ENCODE measurements at regions not wholly inside any gene's neighbourhood (a gene's known extent, or its start where the extent isn't known, plus 50 kb on each side); places are given as distances from the start of the nearest gene placed in this dataset.
A peak's percentile ranks its signal among the peaks of the same experiment; 100 is the strongest.

DNA sequence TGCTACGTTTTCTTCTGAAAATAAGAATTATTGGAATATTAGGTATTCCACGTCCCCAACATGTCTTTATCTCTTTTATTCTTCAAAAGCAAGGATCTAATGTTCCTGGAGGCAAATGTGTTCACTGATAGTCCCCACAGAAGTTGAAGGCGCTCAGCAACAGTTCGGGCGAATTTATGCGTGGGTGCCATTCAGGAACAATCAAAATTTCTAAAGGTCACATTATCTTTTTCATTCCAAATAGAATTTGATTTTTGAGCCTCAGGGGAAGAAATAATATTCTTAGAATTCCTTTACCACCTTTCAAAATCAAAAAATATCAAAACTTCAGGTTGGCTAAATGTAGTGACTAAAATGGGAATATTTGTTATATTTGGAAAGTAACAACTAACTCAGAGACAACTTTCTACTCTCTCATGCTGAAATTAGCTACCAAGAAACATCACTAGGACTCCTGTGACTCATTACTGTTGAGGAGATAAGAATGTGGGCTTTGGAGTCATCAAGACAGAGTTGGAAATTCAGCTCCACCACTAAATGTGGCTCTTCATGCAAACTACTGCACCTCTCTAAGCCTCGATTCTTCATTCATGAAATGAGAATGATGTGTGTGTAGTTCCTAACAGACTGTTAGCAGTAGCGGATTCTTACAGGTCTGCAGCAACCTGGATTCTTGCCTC is 72.3 kb upstream of the KIT start (continued):
- TF ChIP-seq, protein P1, sequence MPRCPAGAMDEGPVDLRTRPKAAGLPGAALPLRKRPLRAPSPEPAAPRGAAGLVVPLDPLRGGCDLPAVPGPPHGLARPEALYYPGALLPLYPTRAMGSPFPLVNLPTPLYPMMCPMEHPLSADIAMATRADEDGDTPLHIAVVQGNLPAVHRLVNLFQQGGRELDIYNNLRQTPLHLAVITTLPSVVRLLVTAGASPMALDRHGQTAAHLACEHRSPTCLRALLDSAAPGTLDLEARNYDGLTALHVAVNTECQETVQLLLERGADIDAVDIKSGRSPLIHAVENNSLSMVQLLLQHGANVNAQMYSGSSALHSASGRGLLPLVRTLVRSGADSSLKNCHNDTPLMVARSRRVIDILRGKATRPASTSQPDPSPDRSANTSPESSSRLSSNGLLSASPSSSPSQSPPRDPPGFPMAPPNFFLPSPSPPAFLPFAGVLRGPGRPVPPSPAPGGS (IDR thresholded peaks at IDR 0.05), result no peak
- TF ChIP-seq CHD4 (IDR thresholded peaks at IDR 0.05; ENCODE audit: borderline replicate concordance), result no peak
- TF ChIP-seq EP300 (IDR thresholded peaks at IDR 0.05), result no peak

DNA sequence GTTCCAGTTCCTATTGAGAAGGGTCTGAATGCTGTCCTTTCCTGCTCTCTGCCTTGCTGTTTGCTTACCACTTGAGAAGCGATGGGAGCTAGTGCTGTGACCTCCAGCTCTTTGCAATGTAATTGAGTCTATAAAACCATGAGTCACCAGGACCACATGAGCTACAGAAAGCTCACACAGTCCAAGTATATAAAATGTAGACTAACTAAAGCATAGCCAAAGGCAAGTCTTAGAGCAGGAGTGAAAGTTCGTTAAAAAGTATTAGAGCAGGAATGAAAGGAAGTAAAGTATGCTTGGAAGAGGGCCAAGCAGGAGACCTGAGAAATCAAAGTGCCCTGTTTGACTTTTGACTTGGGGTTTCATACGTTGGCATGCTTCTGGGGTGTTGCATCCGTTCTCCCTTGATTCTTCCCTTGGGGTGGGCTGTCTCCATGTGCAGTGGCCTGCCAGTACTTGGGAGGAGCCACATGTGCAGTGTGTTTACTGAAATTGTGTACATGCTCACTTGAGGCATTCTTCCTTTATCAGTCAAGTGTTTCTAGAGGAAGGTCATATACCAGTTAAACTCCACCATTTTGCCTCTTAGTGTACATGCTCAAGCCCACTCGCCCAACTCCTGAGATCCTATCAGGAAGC is 71.3 kb upstream of the KIT start:
- Histone ChIP-seq H3K27ac (no peak overlapping the region), H3K4me3 (no peak overlapping the region), H3K9me3 (no peaks in the 10 kb centered on the region), H3K4me2 (no peak overlapping the region), H3K4me1 (no peaks in the 10 kb centered on the region)
- TF ChIP-seq POLR2A (IDR thresholded peaks at IDR 0.05; ENCODE audit: low read length) (no peak), EHF (CRISPR knock-in tag; IDR thresholded peaks at IDR 0.05) (no peak), HEYL (CRISPR knock-in tag; IDR thresholded peaks at IDR 0.05) (no peak), NFE2L2 (conservative IDR thresholded peaks at IDR 0.05; ENCODE audit: low read length) (no peak)
- FAIRE-seq (no peak), DNase-seq (ENCODE audit: low read depth in 1 of 2, low spot score in 1 of 2) (peak in 1 of 2 experiments; percentile 4), ATAC-seq (no peak)
- POLR2A ChIA-PET, result no interaction called here
- CTCF ChIA-PET, result interaction anchor here (0.6 kb wide), 1 partner anchor 385 kb away, joined by 3 read pairs; no protein-coding TSS in a partner anchor
- WGBS (ENCODE audit: missing lambda C conversion rate), result 3% methylated on average over 5 of the region's 5 CpGs

DNA sequence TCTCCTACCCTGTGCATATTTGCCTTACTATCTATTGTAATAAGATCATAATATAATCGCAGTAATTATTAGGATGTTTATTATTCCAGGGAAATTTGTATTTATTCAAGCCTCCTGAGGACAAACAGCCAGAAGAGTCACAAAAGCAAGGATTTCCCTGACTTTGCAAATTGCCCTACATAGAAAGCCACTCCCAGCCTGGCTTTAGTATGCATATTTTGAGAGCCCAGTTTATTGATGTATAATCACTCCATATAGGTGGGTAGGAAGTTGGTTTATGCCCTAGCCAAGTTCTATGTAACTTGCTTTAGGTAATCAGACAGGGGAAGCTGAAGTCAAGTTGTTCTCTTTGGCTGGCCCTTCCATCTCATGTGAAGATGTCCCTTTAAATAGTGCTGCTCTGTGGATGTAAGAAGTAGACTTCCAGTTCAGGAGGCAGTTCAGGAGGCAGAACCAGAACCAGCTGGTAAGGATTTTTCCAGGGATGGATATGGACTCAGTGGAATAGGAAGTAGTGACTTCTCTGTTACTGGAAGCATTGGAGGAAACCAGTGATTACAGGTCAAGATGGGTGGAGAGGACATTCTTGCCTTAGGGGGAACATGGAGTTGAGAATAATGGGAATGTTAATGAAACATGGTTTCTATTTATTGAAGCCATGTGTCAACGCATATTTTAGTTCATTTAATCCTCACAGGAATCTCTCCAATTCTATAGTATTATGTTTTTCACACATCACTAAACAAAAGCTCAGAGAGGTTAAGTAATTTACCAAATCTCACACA is 70.5 kb upstream of the KIT start:
- Histone ChIP-seq H3K4me1 (no peaks in the 10 kb centered on the region), H3K27ac (no peak overlapping the region), H3K4me2 (no peak overlapping the region), H3K9me3 (no peaks in the 10 kb centered on the region), H3K4me3 (no peak overlapping the region)
- FAIRE-seq (no peak), ATAC-seq (no peak), DNase-seq (ENCODE audit: low read depth in 1 of 2, low spot score in 1 of 2) (no peak)
- TF ChIP-seq ZC3H11A (IDR thresholded peaks at IDR 0.05) (no peak), FOSL2 (IDR thresholded peaks at IDR 0.05) (no peak), FOSL2 (CRISPR knock-in tag; IDR thresholded peaks at IDR 0.05) (no peak)
- ChIA-PET POLR2A (no interaction called here), CTCF (no interaction called here)
- WGBS (ENCODE audit: missing lambda C conversion rate), result 15% methylated on average over 2 of the region's 2 CpGs

DNA sequence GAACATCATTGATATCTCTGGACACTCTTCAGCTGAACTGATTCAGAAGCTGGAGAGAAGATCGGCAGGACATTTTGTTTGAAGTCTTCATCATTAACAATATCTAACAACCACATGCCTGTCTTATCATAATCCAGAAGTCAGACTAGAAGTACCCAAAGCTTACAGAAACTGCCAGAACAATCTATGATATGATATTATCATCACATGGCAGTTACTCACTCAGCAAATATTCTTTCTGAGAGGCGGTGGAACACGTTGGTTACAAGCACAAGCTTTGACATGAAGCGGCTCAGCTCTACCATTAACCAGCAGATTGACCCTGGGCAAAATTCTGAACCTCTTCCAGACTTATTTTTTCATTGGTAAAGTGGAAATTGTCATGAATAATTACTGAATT is 69.4 kb upstream of the KIT start:
- no peak for ATAC-seq
- POLR2A ChIA-PET, result no interaction called here
- CTCF ChIA-PET, result no interaction called here
- FAIRE-seq, result no peak
- no peak overlapping the region for H3K27ac ChIP-seq
- no peaks in the 10 kb centered on the region for H3K9me3 ChIP-seq
- no peak for DNase-seq (ENCODE audit: low read depth in 1 of 2, low spot score in 1 of 2)
- H3K4me1 ChIP-seq, result no peaks in the 10 kb centered on the region
- TF ChIP-seq HOXB5 (CRISPR knock-in tag; IDR thresholded peaks at IDR 0.05), result no peak
- TF ChIP-seq JUN (IDR thresholded peaks at IDR 0.05), result no peak
- no peak for TF ChIP-seq FOSB (CRISPR knock-in tag; IDR thresholded peaks at IDR 0.05)
- TF ChIP-seq RNF2 (IDR thresholded peaks at IDR 0.05; ENCODE audit: borderline replicate concordance, low read depth), result no peak
- no peak for TF ChIP-seq CEBPB (IDR thresholded peaks at IDR 0.05)
- TF ChIP-seq, protein P2, sequence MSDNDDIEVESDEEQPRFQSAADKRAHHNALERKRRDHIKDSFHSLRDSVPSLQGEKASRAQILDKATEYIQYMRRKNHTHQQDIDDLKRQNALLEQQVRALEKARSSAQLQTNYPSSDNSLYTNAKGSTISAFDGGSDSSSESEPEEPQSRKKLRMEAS (IDR thresholded peaks at IDR 0.05), result no peak
- TF ChIP-seq HOXA7 (CRISPR knock-in tag; IDR thresholded peaks at IDR 0.05), result no peak
- H3K4me2 ChIP-seq, result no peak overlapping the region
- H3K4me3 ChIP-seq, result no peak overlapping the region
- WGBS (ENCODE audit: missing lambda C conversion rate), result 26% methylated on average over 4 of the region's 4 CpGs

DNA sequence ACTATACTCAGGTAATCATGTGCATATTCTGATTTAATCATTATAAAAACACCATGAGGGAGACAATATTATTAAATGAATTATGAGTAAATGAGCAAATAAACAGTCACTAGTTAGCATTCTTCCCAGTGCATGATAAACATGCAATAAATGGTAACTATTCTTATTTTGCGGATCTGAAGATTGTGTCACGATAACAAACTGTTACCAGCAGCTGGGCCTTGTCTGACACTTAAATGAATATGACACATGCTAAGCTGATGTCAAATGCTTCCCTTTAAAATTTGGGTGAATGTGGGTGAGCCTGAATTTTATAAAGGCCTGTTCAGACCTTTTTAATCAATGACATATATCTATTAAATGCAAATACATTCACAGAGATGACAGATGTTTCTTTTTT is 68.2 kb upstream of the KIT start:
- Histone ChIP-seq H3K27ac (no peak overlapping the region), H3K9me3 (no peaks in the 10 kb centered on the region), H3K4me1 (no peaks in the 10 kb centered on the region), H3K4me3 (no peak overlapping the region), H3K4me2 (no peak overlapping the region)
- ChIA-PET CTCF (no interaction called here), POLR2A (no interaction called here)
- TF ChIP-seq MAFK (IDR thresholded peaks at IDR 0.05; ENCODE audit: partially characterized antibody) (no peak), SREBF2 (IDR thresholded peaks at IDR 0.05) (no peak), RFX5 (IDR thresholded peaks at IDR 0.05) (no peak), CHD2 (IDR thresholded peaks at IDR 0.05; ENCODE audit: low read length, partially characterized antibody) (no peak), NPAS2 (CRISPR knock-in tag; IDR thresholded peaks at IDR 0.05; ENCODE audit: borderline replicate concordance) (no peak)
- TF ChIP-seq, protein P3, sequence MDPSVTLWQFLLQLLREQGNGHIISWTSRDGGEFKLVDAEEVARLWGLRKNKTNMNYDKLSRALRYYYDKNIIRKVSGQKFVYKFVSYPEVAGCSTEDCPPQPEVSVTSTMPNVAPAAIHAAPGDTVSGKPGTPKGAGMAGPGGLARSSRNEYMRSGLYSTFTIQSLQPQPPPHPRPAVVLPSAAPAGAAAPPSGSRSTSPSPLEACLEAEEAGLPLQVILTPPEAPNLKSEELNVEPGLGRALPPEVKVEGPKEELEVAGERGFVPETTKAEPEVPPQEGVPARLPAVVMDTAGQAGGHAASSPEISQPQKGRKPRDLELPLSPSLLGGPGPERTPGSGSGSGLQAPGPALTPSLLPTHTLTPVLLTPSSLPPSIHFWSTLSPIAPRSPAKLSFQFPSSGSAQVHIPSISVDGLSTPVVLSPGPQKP (IDR thresholded peaks at IDR 0.05; ENCODE audit: low read depth, low read length), result no peak
- FAIRE-seq (no peak), ATAC-seq (no peak), DNase-seq (ENCODE audit: low read depth in 1 of 2, low spot score in 1 of 2) (no peak)
- WGBS (ENCODE audit: missing lambda C conversion rate), result 62% methylated on average over 2 of the region's 2 CpGs

All from A549 (cell line).